Ishikawa (cell line): ENCODE measurements at regions not wholly inside any gene's neighbourhood (a gene's known extent, or its start where the extent isn't known, plus 50 kb on each side); places are given as distances from the start of the nearest gene placed in this dataset.

Experiments used
- CREB1 ChIP-seq: IDR thresholded peaks from 2 replicates; pipeline ENCODE4 v1.6.1; 2012; ENCODE audit warnings: low read depth
- EGR1 ChIP-seq: IDR thresholded peaks from 2 replicates; pipeline ENCODE4 v1.6.1; 2012
- EP300 ChIP-seq: IDR thresholded peaks from 2 replicates; pipeline ENCODE4 v1.6.1; 2012; ENCODE audit warnings: borderline replicate concordance
- FOXM1 ChIP-seq: IDR thresholded peaks from 2 replicates; pipeline ENCODE4 v1.6.1; 2012; ENCODE audit warnings: low read depth, borderline replicate concordance
- RAD21 ChIP-seq: IDR thresholded peaks from 2 replicates; pipeline ENCODE4 v1.6.1; 2012; ENCODE audit warnings: low read depth
- TCF12 ChIP-seq: IDR thresholded peaks from 2 replicates; pipeline ENCODE4 v1.6.1; 2012; ENCODE audit warnings: low read depth
- TEAD4 ChIP-seq: IDR thresholded peaks from 2 replicates; pipeline ENCODE4 v1.6.1; 2012
- YY1 ChIP-seq: IDR thresholded peaks from 2 replicates; pipeline ENCODE4 v1.6.1; 2012; ENCODE audit warnings: low read depth
- ZBTB7A ChIP-seq: IDR thresholded peaks from 2 replicates; pipeline ENCODE4 v1.6.1; 2012; ENCODE audit warnings: low read depth
- TF ChIP-seq, protein P1 (sequence below): IDR thresholded peaks from 2 replicates; pipeline ENCODE4 v1.6.1; 2012; ENCODE audit warnings: low read depth, mild to moderate bottlenecking
- TF ChIP-seq, protein P2 (sequence below): IDR thresholded peaks from 2 replicates; pipeline ENCODE4 v1.6.1; 2012

DNA sequence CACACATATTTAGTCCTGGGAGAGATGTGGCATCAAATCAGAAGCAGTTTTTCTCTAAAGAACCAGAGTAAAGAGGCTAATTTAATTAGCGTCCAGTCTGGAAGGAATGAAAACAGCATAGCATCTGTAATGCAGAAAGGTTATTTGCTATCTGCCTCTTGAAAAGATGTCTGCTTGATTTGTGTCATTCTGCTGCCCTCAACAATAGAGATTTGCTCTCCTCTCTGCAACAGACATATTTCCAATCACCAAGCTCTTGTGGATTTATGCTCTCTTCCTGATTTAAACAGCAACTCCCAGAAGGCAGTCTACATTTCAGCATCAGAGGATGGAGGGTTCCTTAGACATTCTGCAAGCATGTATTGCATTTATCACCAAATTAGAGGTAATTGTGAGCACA, 53.5 kb upstream of the AKAP12 start:
- TF ChIP-seq EP300 (no peak), CREB1 (no peak), YY1 (no peak), TEAD4 (no peak), RAD21 (no peak), FOXM1 (no peak), ZBTB7A (no peak), EGR1 (no peak), TCF12 (no peak)
- TF ChIP-seq, protein P1, sequence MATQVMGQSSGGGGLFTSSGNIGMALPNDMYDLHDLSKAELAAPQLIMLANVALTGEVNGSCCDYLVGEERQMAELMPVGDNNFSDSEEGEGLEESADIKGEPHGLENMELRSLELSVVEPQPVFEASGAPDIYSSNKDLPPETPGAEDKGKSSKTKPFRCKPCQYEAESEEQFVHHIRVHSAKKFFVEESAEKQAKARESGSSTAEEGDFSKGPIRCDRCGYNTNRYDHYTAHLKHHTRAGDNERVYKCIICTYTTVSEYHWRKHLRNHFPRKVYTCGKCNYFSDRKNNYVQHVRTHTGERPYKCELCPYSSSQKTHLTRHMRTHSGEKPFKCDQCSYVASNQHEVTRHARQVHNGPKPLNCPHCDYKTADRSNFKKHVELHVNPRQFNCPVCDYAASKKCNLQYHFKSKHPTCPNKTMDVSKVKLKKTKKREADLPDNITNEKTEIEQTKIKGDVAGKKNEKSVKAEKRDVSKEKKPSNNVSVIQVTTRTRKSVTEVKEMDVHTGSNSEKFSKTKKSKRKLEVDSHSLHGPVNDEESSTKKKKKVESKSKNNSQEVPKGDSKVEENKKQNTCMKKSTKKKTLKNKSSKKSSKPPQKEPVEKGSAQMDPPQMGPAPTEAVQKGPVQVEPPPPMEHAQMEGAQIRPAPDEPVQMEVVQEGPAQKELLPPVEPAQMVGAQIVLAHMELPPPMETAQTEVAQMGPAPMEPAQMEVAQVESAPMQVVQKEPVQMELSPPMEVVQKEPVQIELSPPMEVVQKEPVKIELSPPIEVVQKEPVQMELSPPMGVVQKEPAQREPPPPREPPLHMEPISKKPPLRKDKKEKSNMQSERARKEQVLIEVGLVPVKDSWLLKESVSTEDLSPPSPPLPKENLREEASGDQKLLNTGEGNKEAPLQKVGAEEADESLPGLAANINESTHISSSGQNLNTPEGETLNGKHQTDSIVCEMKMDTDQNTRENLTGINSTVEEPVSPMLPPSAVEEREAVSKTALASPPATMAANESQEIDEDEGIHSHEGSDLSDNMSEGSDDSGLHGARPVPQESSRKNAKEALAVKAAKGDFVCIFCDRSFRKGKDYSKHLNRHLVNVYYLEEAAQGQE: no peak
- TF ChIP-seq, protein P2, sequence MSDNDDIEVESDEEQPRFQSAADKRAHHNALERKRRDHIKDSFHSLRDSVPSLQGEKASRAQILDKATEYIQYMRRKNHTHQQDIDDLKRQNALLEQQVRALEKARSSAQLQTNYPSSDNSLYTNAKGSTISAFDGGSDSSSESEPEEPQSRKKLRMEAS: no peak
